ENCODE measurements at regions not wholly inside any gene's neighbourhood (a gene's known extent, or its start where the extent isn't known, plus 50 kb on each side); places are given as distances from the start of the nearest gene placed in this dataset.
"Not testable (repeated sequence)": the region's sequence is repeated elsewhere in the genome, so short reads cannot be mapped to it uniquely, and the experiment has no call there.

- DNase-seq (ENCODE audit: low spot score) = no peak
These were observed 105.6 kb upstream of the ZBTB20 start for GRCh38 chr3:115252679-115253078.

DNA sequence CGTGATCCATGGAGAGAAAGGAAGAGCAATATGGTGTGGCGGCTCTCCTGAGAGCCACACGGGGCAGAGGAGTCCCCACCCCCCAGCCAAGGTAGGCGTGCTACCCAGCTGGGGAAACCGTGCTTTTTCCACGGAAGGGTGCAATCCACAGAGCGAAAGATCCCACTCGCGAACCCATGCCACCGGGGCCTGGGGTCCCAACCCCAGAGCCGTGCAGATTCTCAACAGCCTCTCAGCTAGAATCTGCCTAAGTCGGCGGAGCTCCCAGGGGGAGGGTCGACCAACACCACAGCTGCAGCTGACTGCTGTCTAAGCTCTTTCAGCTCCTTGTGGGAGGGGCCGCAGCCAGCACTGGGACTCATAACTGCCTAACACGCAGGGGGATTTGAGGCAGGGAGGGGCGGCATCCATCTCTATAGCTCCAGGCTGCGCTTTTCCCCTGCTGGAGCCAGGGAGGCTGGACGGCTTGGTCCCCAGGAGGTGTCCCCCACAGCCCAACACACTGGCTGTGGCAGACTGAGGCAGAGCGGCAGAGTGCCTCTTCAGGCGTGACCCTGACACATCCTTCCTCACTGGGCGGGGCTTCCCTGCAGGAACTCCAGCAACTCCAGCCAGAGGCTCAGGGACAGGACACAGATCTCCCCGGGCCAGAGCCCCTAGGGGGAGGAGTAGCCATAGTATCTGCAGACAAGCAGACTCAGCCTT is 107.6 kb upstream of the ZBTB20 start:
- DNase-seq (ENCODE audit: low spot score) = no peak

DNA sequence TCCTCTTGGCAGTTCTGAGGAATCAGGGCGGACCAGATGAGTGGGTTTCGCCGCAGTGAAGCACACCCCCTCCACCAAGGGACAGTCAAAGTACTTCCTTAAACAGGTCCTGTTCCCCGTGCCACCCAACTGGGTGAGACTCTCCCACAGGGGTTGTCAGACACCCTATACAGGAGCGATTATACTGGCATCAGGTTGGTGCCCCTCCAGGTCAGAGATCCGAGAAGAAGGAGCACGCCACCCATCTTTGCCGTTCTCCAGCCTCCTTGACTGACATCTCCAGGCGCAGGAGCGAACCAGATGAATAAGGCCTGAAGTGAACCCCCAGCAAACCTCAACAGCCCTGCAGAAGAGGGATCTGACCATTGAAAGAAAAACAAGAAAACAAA is 108.1 kb upstream of the ZBTB20 start:
- no peak for DNase-seq (ENCODE audit: low spot score)

DNA sequence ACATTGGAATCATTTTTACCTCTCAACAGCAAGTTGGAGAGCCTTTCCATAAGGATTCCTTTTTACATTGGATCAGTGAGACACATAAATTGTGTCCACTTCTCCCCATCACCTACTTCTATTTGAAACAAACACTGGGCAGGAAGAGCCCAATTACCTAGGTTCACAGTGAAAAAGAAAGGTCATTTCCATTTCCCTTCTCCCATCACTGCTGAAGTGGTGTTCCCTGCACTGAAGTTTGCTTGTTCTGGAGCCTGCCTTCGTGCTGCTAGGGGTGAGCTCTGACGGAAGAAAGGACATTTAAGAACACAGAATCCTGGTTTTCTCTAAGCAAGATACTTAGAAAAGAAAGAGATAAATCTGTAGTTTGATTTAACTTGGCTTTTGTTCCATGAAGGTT is 123.8 kb upstream of the ZBTB20 start:
- DNase-seq (ENCODE audit: low spot score) = no peak

DNA sequence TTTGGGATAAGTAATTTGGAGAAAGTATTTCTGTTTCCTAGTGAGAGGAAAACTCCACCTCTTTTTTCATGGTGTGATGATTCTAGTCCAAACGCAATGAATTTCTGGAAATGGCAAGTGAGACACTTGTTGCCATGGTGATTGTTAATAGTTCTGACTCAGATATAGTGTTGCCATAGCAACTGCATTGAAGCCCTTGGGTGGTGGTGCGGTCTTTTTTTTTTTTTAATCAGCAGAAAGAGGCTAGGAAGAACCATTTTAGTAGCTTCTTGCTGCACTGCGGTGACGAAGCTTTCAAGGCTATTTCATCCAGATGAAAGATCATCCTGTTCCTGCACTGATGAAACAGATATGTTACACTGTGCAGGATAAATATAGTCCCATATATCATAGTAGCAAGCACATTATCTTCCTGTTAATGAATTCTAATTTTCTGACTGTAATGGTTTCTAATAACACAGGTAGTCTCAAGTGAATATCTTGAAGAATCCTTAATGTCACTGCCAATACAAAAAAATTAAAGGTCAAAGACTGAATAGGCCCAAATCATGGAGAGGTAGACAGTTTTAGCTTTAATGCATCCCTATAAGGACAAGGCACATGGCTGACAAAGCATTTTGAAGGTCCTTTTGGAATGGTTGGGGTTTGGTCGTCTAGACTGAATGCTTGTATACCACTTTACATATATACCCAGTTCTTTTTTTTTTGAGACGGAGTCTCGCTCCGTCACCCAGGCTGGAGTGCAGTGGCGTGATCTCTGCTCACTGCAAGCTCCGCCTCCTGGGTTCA is 125.1 kb upstream of the ZBTB20 start:
- no peak for DNase-seq (ENCODE audit: low spot score)

DNA sequence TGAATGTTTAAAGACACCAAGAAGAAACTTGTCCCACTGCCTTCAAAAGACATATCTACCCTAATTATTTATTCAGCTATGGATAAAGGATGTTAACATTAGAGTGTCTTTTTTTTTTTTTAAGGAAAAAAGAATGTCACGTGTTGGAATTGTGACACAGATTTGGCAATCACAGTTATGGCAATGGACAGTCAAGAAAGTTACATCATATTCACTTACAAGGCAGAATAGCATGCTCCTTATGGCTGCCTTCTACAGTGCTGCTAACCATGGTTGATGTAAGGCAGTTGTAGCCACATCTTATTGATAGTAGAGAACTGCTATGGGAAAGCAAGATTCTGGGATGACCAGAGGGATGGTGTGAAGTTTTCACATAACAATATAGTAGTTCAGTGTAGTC is 128.8 kb upstream of the ZBTB20 start:
- no peak for DNase-seq (ENCODE audit: low spot score)

- no peak for DNase-seq (ENCODE audit: low spot score)
These were observed 132.9 kb upstream of the ZBTB20 start for GRCh38 chr3:115279939-115280338.

- peak; percentile 21 for DNase-seq (ENCODE audit: low spot score)
These were observed 133.4 kb upstream of the ZBTB20 start for GRCh38 chr3:115280506-115280905.

DNA sequence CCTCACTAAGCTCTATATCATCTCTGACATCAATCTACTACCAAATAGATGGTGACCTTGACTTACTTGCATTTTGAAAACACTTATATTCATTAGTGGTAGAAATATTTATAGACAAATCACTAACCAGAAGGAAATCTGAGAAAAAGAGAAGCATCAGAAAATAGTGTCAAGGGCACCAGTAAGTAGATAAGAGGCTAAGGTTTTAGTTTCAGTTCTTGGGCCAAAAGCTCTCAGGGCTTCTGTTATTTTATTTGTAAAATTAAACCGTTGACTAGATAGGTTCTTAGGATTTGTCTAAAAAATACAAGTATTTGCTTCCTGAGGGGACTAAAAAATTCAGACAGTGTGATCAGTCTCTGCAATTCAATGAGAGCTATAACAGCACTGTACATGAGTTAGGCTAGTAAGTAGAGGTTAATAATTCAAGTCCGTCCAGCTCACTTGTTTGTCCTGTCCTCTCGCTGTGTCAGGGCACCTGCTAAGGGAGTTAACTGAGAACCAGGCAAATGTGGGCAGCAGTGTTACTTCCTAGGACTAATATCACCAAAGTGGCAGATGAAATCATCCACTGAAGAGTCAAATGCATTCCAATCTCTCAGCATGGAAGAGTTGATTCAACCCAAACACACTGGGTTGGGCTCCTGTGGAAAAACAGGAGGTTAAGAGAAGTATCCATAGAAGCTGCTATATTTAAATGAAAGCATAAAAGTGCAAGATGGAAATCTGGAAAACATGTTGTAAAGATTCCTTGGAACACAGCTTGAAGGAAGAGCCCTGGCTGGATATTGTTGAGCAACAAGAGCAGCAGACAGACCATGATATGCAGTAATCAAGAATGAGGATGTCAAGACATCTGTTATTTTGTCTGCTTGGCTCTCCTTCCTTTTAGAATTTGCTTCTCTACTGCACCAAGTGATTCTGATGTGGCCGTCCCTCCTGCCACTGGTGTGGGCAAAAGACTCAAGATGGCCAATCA is 134.9 kb upstream of the ZBTB20 start:
- DNase-seq (ENCODE audit: low spot score) = no peak

- DNase-seq (ENCODE audit: low spot score) = no peak
These were observed 137.9 kb upstream of the ZBTB20 start for GRCh38 chr3:115284980-115285379.

DNA sequence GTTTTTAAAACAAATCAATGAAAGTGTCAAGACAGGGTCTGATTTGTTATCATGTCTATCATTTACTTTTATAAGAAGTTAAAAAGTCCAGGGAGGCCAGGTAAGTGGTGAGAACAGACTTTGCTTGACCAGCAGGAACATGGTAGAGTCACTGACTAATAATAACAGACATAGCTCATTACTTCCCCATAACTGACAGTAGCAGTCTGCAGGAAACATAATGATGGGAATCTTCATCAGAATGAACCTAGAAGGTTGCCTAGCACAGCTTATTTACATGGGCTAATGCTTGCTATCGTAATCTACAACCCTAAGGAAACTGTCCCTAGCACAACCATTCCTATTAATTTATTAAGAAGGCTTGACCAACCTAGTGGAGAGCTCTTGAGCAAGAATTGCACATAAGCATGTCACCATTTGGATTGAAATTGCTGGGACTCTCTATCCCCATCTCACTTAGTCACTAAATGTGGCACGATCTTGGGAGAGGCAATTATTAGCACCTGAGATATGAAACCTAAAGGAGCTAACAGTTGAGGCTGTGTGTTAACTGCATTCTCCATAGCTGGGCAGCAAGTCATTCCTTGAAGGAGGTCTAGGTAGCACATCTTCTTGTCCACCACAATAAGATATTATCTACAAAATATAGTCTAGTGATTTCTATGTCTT is 139.6 kb upstream of the ZBTB20 start:
- no peak for DNase-seq (ENCODE audit: low spot score)

- DNase-seq (ENCODE audit: low spot score) = no peak
These were observed 140.1 kb upstream of the ZBTB20 start for GRCh38 chr3:115287198-115287597.

- no peak for DNase-seq (ENCODE audit: low spot score)
These were observed 145.0 kb upstream of the ZBTB20 start for GRCh38 chr3:115292131-115292530.

GRCh38 chr3:115292677-115293165 is 145.6 kb upstream of the ZBTB20 start:
- no peak for DNase-seq (ENCODE audit: low spot score)

- DNase-seq (ENCODE audit: low spot score) = no peak
These were observed 146.2 kb upstream of the ZBTB20 start for GRCh38 chr3:115293321-115293720.

GRCh38 chr3:115301364-115301860 is 154.3 kb upstream of the ZBTB20 start:
- no peak for DNase-seq (ENCODE audit: low spot score)

GRCh38 chr3:115317953-115318352 is 170.9 kb upstream of the ZBTB20 start:
- not testable (repeated sequence) for DNase-seq (ENCODE audit: low spot score)

- no peak for DNase-seq (ENCODE audit: low spot score)
These were observed 174.3 kb upstream of the ZBTB20 start for GRCh38 chr3:115321400-115321805.

GRCh38 chr3:115322901-115323300 is 175.8 kb upstream of the ZBTB20 start:
- DNase-seq (ENCODE audit: low spot score) = no peak

DNA sequence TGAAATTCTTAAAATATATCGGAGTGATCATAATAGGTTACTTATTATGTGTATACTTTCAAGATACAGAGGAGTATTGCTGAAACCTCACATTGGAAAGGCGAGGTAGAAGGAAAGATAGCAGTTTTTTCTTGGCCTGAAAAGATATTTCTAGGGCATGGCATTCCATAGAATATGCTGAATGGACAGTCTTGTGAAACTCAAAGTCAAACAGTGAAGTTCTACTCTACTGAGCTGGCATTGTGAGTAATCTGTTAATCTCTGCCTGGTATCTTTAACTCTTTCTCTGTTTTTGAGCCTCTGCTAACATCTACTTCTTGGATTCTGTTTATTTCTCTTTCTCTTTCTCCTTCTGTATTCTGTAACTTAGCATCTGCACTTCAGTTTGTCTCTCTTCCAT is 176.3 kb upstream of the ZBTB20 start:
- DNase-seq (ENCODE audit: low spot score) = no peak

DNA sequence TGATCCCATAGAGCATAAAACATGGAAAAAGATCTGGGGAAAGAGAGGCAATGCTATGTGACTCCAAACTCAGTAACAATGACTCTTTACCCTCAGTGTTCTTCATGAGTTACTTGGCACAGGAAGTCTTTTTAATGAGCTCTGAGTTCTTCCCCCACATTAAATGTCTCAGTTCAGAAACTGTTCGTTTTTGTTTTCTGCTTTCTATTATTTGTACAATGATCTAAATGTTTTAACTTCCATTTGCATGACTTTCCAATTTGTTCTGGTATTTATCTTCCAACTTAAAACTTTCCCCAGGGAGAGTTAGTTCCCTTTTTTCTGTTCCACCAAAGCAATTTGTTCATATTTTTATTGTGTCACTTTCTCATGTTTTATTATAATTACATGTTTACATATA is 177.0 kb upstream of the ZBTB20 start:
- no peak for DNase-seq (ENCODE audit: low spot score)

GRCh38 chr3:115325539-115325938 is 178.5 kb upstream of the ZBTB20 start:
- DNase-seq (ENCODE audit: low spot score) = no peak
